Skeletal muscle cell (primary cell): ENCODE measurements at regions not wholly inside any gene's neighbourhood (a gene's known extent, or its start where the extent isn't known, plus 50 kb on each side); places are given as distances from the start of the nearest gene placed in this dataset.

Source experiments
- DNase-seq: peaks from one replicate; pipeline ENCODE4 v3.0.0-alpha.2; 2010; ENCODE audit warnings: low read depth
- H3K4me3 ChIP-seq: 2 replicates; pipeline ENCODE4 v1.5.1; 2011; ENCODE audit warnings: low read depth, mild to moderate bottlenecking, control low read depth, low read length, moderate library complexity

- no peak overlapping the region for H3K4me3 ChIP-seq
- no peak for DNase-seq
Measured at GRCh38 chr5:56507351-56507930, 274.3 kb upstream of the ANKRD55 start.

GRCh38 chr5:56506211-56506965, 273.3 kb upstream of the ANKRD55 start:
- H3K4me3 ChIP-seq, result no peak overlapping the region
- no peak for DNase-seq

GRCh38 chr5:56503929-56504328, 270.8 kb upstream of the ANKRD55 start:
- H3K4me3 ChIP-seq, result no peak overlapping the region
- DNase-seq, result no peak

- no peak for DNase-seq
- H3K4me3 ChIP-seq, result no peak overlapping the region
Measured at GRCh38 chr5:56501781-56502557, 268.8 kb upstream of the ANKRD55 start.

DNA sequence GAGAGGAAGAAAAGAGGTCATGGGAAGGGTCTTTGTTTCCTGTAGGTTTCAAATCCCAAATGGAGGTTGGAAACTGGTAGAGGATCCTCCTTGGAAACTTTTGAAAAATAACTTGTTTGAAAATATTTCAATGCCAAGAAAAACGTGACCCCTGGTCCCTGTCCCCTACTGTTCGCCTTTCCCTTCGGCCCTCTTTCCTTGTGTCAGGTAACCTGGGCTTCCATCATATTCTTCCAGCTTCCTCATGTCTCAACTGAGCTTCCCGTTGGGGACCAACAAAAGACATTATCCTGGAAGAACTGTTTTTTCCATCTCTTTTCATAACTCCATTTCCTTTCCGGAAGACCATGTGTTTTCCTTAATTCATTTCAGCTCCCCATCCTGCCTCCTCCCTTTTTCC, 266.8 kb upstream of the ANKRD55 start:
- DNase-seq, result no peak
- no peak overlapping the region for H3K4me3 ChIP-seq

- DNase-seq, result no peak
- H3K4me3 ChIP-seq, result no peak overlapping the region
Measured at GRCh38 chr5:56499491-56499890, 266.4 kb upstream of the ANKRD55 start.

- no peak for DNase-seq
- H3K4me3 ChIP-seq, result no peak overlapping the region
Measured at GRCh38 chr5:56498759-56499395, 265.7 kb upstream of the ANKRD55 start.

DNA sequence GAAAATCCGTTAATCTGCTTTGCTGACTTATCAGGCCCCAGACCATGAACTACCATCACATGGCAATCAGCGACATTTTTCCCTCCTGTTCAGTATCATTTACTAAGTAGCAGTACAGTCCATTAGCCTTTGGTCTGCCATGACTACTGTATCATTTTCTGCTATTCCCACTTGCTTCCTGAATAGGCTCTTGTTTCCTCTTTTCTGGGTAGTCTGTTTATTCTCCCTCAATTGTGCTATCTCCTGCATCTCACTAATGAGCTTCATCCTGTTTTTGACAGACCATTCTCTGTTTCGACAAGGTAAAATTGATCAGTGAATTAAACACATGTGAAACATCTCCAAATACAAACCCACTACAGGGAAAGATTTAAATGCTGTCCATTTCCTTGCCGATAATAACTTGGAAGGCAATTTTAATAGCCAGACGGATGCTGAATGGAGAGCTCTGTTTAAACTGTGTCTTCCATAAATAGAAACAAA, 263.5 kb upstream of the ANKRD55 start:
- H3K4me3 ChIP-seq, result no peak overlapping the region

GRCh38 chr5:56494300-56494731, 261.2 kb upstream of the ANKRD55 start:
- H3K4me3 ChIP-seq, result no peak overlapping the region
- DNase-seq, result no peak

More for the DNA sequence above, 263.5 kb upstream of the ANKRD55 start:
- DNase-seq, result no peak

GRCh38 chr5:56493766-56494165, 260.6 kb upstream of the ANKRD55 start:
- no peak overlapping the region for H3K4me3 ChIP-seq
- DNase-seq, result no peak

DNA sequence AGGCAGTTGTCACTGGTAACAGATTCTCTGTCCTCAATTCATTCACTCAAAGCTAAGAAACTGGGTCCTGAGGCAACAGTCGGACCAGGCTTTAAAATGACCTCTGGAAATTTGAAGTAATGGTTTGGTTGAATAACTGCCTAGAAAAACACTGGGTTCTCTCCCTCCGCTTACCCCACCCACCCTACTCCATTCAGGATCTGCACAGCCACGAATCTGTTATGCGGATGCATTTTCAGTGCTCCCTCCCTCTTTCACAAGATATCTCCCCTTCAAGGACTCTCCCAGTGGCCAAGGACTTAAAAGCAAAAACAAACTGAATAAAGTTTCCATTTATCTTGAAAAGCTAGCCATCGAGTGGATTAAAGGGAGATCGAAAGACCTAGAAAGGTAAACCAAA, 260.2 kb upstream of the ANKRD55 start:
- no peak for DNase-seq
- no peak overlapping the region for H3K4me3 ChIP-seq

GRCh38 chr5:56492812-56493211, 259.7 kb upstream of the ANKRD55 start:
- H3K4me3 ChIP-seq, result no peak overlapping the region
- DNase-seq, result no peak

- no peak overlapping the region for H3K4me3 ChIP-seq
- no peak for DNase-seq
Measured at GRCh38 chr5:56490971-56491468, 257.9 kb upstream of the ANKRD55 start.

- no peak for DNase-seq
- H3K4me3 ChIP-seq, result no peak overlapping the region
Measured at GRCh38 chr5:56489272-56489671, 256.1 kb upstream of the ANKRD55 start.

- no peak overlapping the region for H3K4me3 ChIP-seq
- DNase-seq, result no peak
Measured at GRCh38 chr5:56487528-56488115, 254.5 kb upstream of the ANKRD55 start.

DNA sequence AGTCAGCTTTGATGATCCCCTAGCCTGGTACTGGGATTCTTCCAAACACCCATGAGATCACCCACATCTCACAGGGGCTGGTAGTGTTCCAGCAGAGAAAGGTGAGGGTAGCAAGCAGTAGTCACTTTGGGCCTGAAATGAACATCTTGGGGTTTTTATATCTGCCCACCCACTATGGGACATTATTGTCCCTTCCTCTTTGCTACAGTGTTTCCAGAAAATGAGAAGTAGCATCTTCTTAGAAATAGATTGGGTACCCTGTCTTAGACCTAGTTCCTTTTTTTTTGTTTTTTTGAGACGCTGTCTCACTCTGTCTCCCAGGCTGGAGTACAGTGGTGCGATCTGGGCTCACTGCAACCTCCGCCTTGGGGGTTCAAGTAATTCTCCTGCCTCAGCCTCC, 249.2 kb upstream of the ANKRD55 start:
- no peak for DNase-seq
- H3K4me3 ChIP-seq, result no peak overlapping the region

GRCh38 chr5:56481428-56482357, 248.6 kb upstream of the ANKRD55 start:
- DNase-seq, result no peak

GRCh38 chr5:56480705-56481427, 247.7 kb upstream of the ANKRD55 start:
- DNase-seq, result peak; percentile 43
- peak overlapping the region; percentile 60 for H3K4me3 ChIP-seq

More at GRCh38 chr5:56481428-56482357, 248.6 kb upstream of the ANKRD55 start:
- peak overlapping the region; percentile 60 for H3K4me3 ChIP-seq
